HEK293 (cell line): ENCODE measurements at regions not wholly inside any gene's neighbourhood (a gene's known extent, or its start where the extent isn't known, plus 50 kb on each side); places are given as distances from the start of the nearest gene placed in this dataset.

Experiments
- WT1 ChIP-seq: fragments of 450-650 bp; formaldehyde crosslinking; IDR thresholded peaks from 2 replicates; pipeline ENCODE4 v1.5.1; 2016; ENCODE audit warnings: missing biosample characterization, missing genetic modification characterization
- ZBTB1 ChIP-seq: fragments of 450-650 bp; formaldehyde crosslinking; IDR thresholded peaks from 2 replicates; pipeline ENCODE4 v1.5.1; 2016; ENCODE audit warnings: missing biosample characterization, missing genetic modification characterization
- ZNF175 ChIP-seq: fragments of 450-650 bp; formaldehyde crosslinking; IDR thresholded peaks from 2 replicates; pipeline ENCODE4 v1.5.1; 2016; ENCODE audit warnings: missing biosample characterization, missing genetic modification characterization
- ZNF24 ChIP-seq: fragments of 450-650 bp; formaldehyde crosslinking; IDR thresholded peaks from 2 replicates; pipeline ENCODE4 v1.5.1; 2016; ENCODE audit warnings: missing biosample characterization, missing genetic modification characterization
- TF ChIP-seq, protein P1 (sequence below): fragments of 450-650 bp; formaldehyde crosslinking; IDR thresholded peaks from 2 replicates; pipeline ENCODE4 v1.5.1; 2016; ENCODE audit warnings: missing biosample characterization, missing genetic modification characterization
- TF ChIP-seq, protein P2 (sequence below): fragments of 450-650 bp; formaldehyde crosslinking; IDR thresholded peaks from 2 replicates; pipeline ENCODE4 v1.5.1; 2016; ENCODE audit warnings: missing biosample characterization, missing genetic modification characterization

DNA sequence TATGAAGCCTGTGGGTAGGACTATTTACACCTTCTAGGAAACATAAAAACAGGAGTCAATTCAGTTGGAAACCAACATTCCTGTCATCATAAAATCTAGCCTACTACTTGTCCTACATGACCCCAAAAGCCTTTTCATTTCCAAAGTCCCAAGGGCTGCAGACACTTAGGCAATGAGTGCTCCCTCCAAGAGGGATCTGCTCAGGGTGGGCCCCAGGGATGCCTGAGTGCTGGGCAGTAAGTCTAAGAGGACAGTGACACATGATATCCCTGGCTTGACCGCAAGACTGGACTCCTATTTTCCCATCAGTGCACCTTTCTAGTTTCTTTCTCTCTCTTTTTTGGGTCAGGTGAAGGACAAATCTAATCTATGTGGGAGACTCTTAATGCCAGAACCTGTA is 1101.3 kb downstream of the GRIK2 start:
- TF ChIP-seq, protein P1, sequence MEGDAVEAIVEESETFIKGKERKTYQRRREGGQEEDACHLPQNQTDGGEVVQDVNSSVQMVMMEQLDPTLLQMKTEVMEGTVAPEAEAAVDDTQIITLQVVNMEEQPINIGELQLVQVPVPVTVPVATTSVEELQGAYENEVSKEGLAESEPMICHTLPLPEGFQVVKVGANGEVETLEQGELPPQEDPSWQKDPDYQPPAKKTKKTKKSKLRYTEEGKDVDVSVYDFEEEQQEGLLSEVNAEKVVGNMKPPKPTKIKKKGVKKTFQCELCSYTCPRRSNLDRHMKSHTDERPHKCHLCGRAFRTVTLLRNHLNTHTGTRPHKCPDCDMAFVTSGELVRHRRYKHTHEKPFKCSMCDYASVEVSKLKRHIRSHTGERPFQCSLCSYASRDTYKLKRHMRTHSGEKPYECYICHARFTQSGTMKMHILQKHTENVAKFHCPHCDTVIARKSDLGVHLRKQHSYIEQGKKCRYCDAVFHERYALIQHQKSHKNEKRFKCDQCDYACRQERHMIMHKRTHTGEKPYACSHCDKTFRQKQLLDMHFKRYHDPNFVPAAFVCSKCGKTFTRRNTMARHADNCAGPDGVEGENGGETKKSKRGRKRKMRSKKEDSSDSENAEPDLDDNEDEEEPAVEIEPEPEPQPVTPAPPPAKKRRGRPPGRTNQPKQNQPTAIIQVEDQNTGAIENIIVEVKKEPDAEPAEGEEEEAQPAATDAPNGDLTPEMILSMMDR (tag by site-specific recombination) = no peak
- no peak for TF ChIP-seq ZBTB1 (tag by site-specific recombination)
- no peak for TF ChIP-seq WT1 (tag by site-specific recombination)
- TF ChIP-seq ZNF24 = no peak
- no peak for TF ChIP-seq ZNF175
- TF ChIP-seq, protein P2, sequence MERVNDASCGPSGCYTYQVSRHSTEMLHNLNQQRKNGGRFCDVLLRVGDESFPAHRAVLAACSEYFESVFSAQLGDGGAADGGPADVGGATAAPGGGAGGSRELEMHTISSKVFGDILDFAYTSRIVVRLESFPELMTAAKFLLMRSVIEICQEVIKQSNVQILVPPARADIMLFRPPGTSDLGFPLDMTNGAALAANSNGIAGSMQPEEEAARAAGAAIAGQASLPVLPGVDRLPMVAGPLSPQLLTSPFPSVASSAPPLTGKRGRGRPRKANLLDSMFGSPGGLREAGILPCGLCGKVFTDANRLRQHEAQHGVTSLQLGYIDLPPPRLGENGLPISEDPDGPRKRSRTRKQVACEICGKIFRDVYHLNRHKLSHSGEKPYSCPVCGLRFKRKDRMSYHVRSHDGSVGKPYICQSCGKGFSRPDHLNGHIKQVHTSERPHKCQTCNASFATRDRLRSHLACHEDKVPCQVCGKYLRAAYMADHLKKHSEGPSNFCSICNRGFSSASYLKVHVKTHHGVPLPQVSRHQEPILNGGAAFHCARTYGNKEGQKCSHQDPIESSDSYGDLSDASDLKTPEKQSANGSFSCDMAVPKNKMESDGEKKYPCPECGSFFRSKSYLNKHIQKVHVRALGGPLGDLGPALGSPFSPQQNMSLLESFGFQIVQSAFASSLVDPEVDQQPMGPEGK (tag by site-specific recombination) = no peak
